ENCODE measurements at regions not wholly inside any gene's neighbourhood (a gene's known extent, or its start where the extent isn't known, plus 50 kb on each side); places are given as distances from the start of the nearest gene placed in this dataset.

DNA sequence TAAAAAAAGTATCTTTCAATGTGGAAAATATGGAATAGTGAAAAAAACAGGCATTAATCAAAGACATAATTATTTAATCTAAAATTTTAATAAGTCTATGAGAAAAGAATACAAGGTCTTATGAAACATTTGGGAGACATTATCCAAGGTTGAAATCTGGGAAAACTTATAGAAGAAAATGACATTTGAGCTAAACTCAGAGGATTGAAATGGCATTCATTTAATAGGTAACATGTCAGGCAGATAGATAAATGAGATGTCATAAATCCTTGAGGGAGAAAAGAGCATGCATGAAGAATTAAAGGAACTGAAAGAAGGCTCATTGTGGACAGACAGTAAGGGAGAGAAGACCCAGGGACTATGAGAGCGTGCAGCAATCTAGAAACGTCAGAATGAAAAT, 284.4 kb downstream of the PRR16 start:
- TF ChIP-seq, protein P1, sequence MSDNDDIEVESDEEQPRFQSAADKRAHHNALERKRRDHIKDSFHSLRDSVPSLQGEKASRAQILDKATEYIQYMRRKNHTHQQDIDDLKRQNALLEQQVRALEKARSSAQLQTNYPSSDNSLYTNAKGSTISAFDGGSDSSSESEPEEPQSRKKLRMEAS (IDR thresholded peaks at IDR 0.05), result no peak
- TF ChIP-seq POLR2AphosphoS5 (IDR thresholded peaks at IDR 0.05; ENCODE audit: low read depth, low read length), result no peak
- TF ChIP-seq EZH2 (IDR thresholded peaks at IDR 0.05), result no peak
- TF ChIP-seq, protein P2, sequence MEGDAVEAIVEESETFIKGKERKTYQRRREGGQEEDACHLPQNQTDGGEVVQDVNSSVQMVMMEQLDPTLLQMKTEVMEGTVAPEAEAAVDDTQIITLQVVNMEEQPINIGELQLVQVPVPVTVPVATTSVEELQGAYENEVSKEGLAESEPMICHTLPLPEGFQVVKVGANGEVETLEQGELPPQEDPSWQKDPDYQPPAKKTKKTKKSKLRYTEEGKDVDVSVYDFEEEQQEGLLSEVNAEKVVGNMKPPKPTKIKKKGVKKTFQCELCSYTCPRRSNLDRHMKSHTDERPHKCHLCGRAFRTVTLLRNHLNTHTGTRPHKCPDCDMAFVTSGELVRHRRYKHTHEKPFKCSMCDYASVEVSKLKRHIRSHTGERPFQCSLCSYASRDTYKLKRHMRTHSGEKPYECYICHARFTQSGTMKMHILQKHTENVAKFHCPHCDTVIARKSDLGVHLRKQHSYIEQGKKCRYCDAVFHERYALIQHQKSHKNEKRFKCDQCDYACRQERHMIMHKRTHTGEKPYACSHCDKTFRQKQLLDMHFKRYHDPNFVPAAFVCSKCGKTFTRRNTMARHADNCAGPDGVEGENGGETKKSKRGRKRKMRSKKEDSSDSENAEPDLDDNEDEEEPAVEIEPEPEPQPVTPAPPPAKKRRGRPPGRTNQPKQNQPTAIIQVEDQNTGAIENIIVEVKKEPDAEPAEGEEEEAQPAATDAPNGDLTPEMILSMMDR (IDR thresholded peaks at IDR 0.05 in 2 of 3, conservative IDR thresholded peaks at IDR 0.05 in 1 of 3; ENCODE audit: borderline replicate concordance in 1 of 3, insufficient read depth in 1 of 3, low read depth in 2 of 3, low read length in 2 of 3), result no peak
- TF ChIP-seq EZH2phosphoT487 (IDR thresholded peaks at IDR 0.05; ENCODE audit: borderline replicate concordance), result no peak
- no peak for TF ChIP-seq POLR2A (IDR thresholded peaks at IDR 0.05; ENCODE audit: borderline replicate concordance, extremely low read depth, insufficient read depth, insufficient read length)
- no peak for TF ChIP-seq EGR1 (IDR thresholded peaks at IDR 0.05; ENCODE audit: low read depth)
- no peak for TF ChIP-seq JUND (IDR thresholded peaks at IDR 0.05)
- no peak for TF ChIP-seq SP1 (IDR thresholded peaks at IDR 0.05; ENCODE audit: low read depth)
- TF ChIP-seq ELF1 (IDR thresholded peaks at IDR 0.05; ENCODE audit: borderline replicate concordance, low read depth), result no peak
- no peak for TF ChIP-seq CBX3 (IDR thresholded peaks at IDR 0.05; ENCODE audit: low read depth)

All from HCT116 (cell line).